HG03378 (cell line): ENCODE measurements at regions not wholly inside any gene's neighbourhood (a gene's known extent, or its start where the extent isn't known, plus 50 kb on each side); places are given as distances from the start of the nearest gene placed in this dataset.

Source experiments
- ATAC-seq: cut with Tn5 transposase; IDR thresholded peaks from one replicate; pipeline ENCODE4 v1.9.1; 2021; ENCODE audit warnings: mild to moderate bottlenecking, moderate library complexity; ENCODE audit not compliant: unreplicated experiment

DNA sequence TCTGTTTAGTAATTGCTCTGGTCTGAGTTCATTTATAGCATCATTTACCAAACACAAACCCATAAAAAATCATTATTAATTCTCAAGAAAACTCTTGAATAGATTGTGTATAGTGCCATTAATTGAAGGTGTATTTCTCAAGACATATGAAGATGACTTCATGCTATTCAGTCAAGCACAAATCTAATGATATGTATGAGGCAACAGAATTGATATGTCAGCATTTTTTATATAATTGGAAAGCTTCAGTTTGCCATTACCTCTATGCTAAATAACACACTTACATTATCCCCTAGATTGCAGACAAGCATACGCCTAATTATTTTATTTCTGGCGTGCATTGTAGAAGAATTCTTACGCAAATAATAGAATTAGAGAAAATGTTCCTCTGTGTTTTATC, 461.8 kb downstream of the PDHA2 start:
- no peak for ATAC-seq

DNA sequence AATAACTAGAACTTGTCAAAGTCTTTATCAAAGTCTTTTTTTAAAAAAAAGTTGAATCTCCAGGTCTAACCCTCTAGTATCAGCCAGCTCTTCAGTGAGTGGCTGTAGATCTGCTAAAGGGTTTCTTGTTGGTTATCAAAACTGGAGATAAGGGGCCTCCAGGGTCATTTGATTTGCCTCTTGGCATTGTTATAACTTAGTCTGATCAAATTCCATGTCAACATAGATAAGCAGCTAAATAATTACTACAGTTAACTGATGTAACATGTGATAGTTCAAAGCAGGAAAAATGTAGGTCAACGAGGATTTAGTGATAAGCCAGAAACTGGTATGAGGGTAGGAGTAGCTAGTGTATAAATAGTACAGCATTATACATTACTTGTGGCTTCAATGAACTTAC, 465.1 kb downstream of the PDHA2 start:
- ATAC-seq, result no peak

DNA sequence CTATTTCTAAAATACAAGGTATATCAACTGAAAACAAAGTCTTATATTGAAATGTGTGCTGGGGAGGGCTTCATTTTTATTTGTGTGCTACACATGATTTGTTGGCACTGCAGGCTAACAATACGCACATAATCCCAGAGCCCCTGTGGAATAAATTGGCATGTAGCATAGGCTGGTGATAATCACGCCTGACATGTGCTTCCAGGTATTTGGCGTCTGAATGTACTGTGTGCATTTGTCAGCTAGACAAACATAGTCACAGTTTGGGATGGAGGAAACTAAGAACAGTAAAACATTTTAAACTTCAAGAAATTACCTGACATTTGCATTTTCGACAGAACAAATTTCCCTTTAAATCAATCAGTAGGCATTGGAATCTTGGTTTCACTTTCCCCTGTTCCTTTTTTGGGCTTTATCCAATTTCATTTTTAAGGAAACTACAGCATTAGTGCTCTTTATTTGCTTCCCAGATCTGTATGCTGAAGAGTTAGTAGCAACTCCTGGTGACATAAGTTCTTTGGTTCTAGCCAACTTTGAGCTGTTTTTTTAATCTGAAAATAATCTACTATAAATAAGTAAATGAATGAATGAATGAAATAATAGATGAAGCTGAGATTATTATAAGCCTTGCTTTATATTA, 472.3 kb downstream of the PDHA2 start:
- ATAC-seq, result no peak

DNA sequence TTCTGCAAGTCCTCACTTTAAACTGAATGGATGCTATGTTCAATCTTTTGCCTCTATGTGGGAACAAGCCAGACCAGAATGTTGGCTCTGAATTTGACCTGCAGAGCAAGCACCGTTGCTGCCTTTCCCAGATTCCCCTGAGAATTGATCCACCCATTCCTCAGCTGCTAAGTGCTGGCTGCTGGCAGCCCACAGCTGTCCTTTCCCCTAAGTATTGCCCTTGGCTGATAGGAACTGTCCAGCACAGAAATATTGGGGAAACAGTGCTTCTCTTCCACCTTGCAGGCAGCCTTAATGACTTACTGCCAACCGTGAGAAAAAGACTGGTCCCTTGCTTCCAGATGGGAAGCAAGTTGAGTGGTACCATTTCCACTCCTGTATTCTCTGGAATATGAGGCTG, 475.9 kb downstream of the PDHA2 start:
- ATAC-seq, result no peak

DNA sequence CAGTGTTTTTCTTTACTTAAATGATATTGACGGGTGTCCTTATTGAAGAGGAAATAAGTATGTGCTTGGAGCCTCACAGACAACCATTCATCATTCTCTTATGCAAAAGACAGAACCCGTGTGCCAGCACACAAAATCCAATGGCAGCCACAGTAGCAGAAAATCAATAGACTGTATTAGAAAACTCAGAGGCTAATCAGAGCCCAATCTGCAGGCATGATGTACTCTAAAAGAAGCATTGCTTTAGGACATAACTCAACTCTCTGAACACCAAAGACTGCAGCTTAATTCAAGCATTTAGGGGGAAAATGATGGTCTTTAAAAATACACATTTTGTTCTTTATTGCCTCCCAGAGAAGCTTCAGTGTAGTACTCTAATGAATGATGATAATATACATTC, 476.9 kb downstream of the PDHA2 start:
- ATAC-seq, result no peak

DNA sequence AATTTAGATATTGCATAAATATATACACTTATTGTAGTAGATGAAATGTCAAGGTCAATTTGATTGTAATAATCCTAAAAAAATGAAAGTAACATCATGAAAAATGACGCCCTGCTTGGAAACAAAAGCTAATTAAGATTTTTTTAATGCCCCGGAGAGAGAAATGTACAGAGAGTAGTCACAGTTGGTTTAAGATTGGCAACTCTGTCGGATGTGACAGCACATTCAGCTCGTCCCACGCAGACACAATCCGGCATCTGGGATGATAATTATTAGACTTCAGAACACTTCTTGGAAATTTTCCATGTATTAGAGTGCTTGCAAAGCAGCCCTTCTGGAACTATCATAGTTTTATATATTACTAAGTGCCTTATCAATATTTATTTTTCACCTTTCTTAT, 478.0 kb downstream of the PDHA2 start:
- no peak for ATAC-seq

DNA sequence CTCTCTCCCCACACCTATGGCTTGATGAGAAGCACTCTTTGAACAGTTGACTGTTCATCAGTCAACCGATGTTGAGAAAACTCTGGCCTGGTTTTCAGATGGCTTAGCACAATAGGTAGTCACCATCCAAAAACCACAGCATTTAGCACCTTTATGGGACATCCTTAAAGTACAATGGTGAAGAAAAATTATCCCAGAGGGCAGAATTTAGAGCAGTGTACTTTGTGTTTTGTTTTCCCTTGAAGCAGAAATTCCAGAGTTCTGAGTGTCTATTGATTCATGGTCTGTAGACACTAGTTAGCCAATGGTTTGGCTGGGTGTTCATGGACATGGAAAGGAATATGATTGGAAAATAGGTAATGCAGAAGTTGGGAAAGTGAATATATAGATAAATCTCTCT, 487.0 kb downstream of the PDHA2 start:
- ATAC-seq, result no peak

DNA sequence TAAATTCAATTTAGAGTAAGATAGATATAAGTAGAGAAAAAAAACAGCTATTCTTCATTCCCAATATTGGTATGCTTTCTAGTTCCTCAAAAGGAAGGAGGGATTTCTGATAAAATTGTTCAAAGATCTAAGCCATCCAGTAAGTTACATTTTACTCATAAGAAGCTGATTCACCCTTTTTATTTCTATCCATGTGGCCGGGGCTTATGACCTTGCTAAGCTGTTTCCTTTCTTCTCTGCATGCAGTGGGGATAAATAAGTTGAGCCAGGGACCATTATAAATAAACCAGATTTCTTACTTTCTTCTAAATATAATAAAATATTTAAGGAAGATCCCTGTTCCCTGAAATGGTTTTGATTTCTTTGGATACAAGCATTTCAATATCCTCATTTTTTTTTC, 502.3 kb downstream of the PDHA2 start:
- ATAC-seq, result no peak

DNA sequence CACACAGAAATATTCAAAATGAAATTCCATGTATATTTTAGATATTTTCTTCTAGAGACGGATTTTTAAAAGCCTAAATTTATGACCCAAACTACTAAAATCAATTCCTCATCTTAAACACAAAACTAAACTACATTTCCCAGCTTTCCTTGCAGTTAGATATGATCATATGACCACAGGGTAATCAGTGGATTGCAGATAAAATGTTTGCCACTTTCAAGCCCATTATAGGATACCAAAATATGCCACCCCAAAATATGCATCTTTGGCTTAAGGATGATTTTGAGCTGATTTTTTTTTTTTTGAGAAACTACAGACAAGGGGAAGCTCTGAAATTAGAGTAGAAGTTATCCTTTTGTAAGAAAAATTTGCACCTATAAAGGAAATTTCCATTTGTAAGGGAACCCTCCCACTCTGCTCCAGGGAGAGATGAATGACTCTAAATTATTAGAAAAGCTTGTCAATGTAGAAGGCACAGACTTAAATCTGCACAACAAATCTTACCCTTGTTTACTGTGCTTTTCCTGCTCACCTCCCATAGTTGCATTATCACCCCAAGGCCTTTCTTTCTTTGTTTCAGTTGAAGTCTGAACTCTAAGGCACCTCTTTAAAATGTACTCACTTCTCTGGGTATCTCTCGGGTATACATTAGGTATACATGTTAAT, 503.0 kb downstream of the PDHA2 start:
- no peak for ATAC-seq

DNA sequence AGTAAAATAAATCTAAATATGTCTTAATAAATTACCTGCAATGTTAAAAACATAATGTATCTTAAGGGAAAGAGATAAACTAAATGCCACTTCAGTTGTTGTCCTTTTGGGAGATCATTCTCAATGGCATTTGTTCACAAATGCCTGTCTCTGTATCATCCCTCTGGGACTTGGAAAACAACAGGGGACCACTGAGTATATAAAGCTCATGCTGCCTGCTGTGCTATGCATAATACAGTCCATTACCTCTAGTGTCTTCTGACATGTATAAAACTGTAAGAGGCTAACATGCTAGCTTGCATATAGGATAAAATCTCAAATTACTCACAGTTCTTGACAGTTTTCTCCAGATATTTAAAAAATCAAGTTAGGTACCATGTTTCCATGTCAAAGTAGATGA, 503.9 kb downstream of the PDHA2 start:
- ATAC-seq, result no peak

DNA sequence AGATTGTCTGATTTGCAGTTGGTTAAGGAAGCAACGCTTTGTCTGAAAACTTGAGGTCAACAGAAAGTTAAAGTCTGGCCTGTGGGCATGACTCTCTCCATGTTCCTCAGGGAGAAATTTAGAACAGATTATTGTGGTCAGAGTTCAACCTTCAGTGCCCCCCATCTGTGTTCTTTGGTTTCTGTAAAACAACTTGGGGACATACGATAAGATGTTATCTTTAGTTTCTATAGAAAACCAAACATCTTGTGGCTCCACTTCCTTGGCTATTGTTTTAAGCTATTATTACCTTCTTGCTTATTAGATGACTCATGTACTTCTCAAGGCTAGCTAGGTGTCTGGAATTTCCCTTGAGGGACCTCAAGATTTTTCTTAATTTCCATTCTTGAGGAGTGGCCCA, 507.7 kb downstream of the PDHA2 start:
- ATAC-seq, result no peak

DNA sequence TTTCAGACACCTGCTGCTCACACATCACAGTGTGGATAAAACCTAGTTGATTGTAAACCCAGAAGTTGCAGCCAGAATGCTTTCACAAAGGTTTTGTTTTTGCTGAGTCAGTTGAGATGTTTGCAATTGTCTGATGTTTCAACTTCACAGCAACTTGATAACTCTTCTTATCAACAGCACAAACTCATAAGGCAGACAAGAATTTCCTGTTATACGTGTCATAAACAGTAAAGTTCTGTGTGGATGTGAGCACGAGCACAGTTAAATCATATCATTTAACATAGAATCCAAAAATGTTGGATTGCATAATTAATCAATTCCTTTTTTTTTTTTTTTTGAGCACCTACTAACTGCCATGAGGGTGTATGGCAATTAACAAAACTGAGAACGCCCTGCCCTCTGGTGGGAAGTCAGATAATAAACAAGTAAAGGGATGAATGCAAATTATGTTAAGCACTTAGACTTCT, 512.2 kb downstream of the PDHA2 start:
- no peak for ATAC-seq

DNA sequence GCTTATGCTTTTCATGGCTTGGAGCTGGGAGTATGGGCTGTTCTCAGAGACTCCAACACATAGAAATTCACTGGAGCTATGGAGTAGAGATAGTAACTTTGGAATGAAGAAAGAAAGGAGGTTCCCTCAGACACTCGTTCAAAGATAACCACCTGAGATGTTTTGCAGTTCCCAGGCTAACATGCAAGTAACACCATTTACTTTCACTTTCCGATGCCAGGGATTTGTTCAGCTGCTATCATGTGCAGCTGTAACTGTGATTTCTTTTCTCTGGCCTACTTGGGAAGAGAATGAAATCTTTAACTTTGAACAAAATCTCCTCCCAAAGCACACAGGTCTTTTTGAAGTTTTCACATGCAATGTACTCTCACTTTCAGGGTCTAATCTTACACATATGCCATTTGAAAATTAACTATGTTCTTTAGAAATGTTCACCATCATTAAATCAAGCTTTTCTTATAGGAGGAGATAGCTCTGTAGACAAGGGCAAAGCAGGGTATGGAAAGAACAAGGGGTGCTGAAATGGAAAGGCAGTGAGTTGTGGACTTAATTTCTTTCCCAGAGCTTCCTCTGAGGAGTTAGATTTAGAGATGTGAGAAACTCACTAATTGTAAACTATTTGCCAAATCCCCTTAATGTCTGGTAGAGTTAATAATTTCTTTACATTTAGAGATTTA, 514.3 kb downstream of the PDHA2 start:
- ATAC-seq, result no peak

DNA sequence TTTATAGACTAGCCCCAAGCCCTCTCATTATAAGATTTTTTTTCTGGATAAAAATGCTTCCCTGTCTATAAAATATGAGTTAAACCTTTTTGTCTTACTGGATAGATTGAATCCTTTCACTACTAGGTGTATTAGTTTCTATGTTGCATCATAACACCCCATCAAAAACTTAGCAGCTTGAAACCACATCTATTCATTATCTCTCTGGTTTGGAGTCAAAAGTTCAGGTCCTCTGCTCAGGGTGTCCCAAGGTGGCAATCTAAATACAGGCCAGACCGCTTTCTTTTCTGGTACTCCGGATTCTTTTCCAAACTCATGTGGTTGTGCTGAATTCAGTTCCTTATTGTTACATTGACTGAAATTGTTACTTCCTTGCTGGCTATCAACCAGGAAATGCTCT, 515.5 kb downstream of the PDHA2 start:
- no peak for ATAC-seq

DNA sequence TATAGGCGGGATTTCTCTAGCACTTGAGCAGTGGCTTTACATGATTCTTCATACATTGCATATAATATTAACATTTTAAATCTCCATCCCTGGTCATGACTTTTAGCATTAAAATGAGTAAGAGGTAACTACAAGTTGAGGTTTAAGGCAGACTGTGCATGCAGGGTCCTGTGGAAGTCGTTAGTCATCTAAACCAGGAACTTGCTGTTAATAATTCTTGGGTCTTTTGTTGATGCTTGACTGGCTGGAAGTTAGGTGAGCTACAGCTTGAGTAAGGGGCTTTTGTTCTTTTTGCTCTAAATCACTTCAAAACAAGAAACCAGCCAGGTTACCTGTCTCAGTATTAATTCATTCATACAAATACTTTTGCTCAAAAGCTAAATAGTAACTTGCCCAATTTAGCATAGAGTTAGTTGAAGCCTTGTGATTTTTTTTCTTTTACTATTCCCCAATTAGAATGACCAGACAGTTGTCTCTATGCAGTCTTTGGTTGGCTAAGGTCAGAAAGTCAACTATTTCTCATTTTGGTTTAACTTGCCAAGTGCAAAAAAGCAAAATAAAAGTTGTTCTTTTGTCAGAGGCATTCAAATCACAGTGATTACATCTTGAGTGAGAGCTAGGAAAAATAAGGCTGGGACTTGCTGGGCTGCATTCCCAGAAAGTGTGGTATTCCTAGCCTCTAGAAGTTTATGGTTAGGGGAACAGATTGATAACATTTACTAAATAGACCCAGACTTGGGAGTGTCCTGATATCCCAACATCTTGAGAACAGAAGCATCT, 516.9 kb downstream of the PDHA2 start:
- no peak for ATAC-seq

DNA sequence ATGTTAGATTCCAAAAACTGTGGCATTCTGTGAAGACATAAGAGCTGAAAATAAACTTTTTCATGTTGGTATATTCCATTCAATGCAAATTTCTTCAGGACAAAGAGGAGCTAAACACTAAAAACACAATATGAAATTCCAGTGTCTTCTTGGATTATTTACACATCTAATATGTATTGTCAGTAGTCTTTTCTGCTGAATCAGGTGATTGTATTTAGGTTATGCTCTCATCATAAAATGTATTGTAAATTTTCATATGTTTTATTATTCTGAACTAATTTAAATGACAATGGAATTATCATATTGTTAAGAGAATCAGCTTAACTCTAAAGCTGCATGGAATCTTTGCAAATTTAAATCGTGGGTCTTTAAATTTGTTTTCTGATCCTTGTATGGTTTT, 526.7 kb downstream of the PDHA2 start:
- ATAC-seq, result no peak

DNA sequence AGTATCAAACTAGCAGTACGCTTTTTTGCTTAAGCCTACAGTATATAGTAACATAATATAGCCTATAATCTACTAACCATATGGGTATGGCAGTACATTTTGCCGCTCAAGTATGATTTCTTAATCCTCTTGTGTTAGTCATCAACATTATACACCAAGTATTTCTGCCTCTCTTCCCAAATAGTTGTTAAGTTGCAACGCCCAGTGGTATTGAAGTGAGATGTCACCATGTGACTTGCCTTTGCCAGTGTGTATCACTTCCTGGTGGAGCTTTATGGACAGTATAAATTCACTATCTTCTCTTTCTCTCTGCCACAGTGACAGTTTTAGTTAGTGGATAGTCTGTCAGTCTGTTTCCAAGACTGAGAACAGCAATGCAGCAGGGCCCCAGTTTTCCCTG, 535.5 kb downstream of the PDHA2 start:
- no peak for ATAC-seq

DNA sequence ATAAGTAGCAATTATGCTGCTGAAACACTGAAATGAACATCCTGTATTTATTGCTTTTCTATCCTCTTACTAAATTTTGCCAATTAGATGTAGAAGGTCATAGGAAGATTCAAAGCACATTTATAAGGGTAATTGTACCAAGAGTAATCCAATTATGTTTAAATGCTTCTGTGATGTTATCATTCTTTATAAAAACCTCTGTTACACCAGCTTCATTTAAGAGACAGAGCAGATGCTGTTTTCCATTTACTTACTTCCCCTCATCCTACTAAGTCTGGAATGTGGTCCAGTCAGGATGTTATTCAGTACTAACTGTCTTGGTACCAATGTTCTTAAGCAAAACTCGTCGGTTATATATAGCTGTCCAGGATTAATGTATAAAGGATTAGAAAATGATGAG, 539.6 kb downstream of the PDHA2 start:
- ATAC-seq, result no peak

DNA sequence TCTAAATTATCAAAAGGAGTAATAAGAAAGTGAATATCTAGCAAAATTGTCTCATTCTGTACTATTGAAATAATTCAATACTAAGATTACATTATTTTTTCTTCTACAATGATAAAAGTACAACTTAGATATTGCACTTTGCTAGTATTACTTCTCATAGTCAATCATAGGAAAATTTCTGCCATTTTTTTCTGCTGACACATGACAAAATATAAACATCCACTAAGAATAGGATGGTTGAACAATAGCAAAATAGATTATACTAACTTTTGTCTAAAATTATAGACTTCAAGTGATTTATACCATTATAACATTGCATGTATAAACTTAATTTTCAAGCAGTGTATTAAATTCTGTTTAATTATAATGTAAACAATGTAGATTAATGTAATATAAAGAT, 540.2 kb downstream of the PDHA2 start:
- no peak for ATAC-seq

DNA sequence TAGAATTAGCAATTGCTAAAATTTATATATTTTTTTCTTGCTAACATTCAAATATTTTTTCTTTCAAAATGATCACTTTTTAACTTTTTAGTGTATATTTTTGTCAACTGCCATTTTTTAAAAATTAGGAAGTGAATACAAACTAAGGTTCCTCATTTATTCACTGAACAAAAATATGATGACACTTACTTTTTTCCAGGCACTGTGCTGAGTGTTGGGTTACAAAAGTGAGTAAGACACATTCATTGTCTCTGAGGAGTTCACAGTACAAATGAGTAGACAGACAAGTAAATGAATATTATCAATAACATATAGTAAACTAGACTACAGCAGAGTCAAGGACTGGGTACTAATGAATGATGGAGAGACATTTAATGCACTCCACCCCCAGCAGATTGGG, 543.5 kb downstream of the PDHA2 start:
- ATAC-seq, result no peak

DNA sequence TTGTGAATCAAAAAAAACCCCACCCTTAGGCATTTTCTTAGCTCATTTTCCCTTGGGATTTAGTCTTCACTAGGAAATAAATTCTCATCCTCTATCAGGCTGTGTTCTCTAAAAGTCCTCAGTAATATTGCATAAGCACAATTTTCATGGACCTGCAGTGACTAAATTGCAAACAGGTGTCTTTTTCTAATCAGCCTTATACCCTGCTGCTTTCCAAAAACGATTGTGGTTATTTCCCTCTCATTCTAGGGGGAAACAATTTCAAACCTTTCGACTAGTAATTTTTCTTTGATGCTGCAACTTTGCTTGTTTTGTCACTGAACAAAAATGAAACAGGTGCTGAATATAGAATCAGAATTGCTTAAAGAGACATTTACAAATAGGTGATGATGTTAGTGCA, 549.9 kb downstream of the PDHA2 start:
- ATAC-seq, result no peak

DNA sequence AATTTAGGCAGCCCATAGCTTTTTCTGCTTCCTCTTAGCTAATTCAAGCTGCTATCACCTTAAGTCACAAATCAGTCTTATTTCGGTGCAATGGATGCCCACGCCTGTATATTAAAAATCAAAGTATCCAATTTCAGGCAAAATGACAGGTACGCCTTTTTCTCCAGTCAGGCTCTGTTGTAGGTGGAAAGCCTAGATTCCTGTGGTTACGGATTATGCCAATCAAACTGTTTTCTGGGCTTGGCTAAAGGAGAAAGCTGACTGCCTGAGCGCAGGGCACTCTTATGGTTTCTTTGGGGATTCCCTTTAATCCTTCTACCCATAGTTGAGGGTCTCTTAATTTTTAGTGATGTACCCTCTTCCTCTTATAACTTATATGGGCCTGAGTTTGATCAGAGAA, 550.5 kb downstream of the PDHA2 start:
- ATAC-seq, result no peak
